Uterus (tissue), 2 donors: ENCODE measurements at regions not wholly inside any gene's neighbourhood (a gene's known extent, or its start where the extent isn't known, plus 50 kb on each side); places are given as distances from the start of the nearest gene placed in this dataset.

Source experiments
- POLR2A ChIP-seq, 2 donors: fragments of 450-650 bp; IDR thresholded peaks; one replicate each; pipeline ENCODE4 v1.6.1; 2016; ENCODE audit warnings: antibody characterized with exemption in 2 of 2, mild to moderate bottlenecking in 1 of 2, moderate library complexity in 1 of 2
- TF ChIP-seq, protein P1 (sequence below), 4 experiments: fragments of 200-600 bp in 2 of 4; fragments of 450-650 bp in 2 of 4; sonication (generic) in 2 of 4; IDR thresholded peaks; one replicate each; pipeline ENCODE4 v1.5.1; 2016 to 2019; ENCODE audit warnings: antibody characterized with exemption in 4 of 4, mild to moderate bottlenecking in 2 of 4, moderate library complexity in 1 of 4

DNA sequence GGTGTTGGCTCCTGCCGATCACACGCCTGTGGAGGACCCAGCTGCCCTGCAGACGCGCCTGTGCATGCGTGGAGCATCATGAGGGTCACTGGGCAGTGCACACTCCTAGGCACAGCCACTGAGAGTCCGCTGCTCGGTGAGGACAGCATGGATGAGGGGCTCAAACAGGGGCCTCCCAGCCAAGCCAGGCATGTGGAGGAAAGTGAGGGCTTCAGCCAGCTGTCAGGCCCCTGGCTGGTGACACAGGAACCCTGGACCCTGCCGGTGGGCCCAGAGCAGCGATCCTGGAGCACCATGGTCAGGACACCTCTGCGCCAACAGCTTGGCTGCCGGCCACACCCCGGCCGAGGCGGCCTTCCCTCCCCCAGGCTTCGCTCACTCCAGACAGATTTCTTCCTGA is 171.2 kb downstream of the RTP5 start:
- TF ChIP-seq, protein P1, sequence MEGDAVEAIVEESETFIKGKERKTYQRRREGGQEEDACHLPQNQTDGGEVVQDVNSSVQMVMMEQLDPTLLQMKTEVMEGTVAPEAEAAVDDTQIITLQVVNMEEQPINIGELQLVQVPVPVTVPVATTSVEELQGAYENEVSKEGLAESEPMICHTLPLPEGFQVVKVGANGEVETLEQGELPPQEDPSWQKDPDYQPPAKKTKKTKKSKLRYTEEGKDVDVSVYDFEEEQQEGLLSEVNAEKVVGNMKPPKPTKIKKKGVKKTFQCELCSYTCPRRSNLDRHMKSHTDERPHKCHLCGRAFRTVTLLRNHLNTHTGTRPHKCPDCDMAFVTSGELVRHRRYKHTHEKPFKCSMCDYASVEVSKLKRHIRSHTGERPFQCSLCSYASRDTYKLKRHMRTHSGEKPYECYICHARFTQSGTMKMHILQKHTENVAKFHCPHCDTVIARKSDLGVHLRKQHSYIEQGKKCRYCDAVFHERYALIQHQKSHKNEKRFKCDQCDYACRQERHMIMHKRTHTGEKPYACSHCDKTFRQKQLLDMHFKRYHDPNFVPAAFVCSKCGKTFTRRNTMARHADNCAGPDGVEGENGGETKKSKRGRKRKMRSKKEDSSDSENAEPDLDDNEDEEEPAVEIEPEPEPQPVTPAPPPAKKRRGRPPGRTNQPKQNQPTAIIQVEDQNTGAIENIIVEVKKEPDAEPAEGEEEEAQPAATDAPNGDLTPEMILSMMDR (IDR thresholded peaks at IDR 0.05) = no peak
- TF ChIP-seq POLR2A (IDR thresholded peaks at IDR 0.05) = no peak
